H9 (cell line): ENCODE measurements at regions not wholly inside any gene's neighbourhood (a gene's known extent, or its start where the extent isn't known, plus 50 kb on each side); places are given as distances from the start of the nearest gene placed in this dataset.

Source experiments
- DNase-seq: peaks from one replicate; pipeline ENCODE4 v3.0.0-alpha.2; 2017
- H2AFZ ChIP-seq: one replicate; pipeline ENCODE4 v1.6.1; 2013; ENCODE audit warnings: mild to moderate bottlenecking, low read length, control low read depth, moderate library complexity
- H2AK5ac ChIP-seq: 2 replicates; pipeline ENCODE4 v1.6.1; 2013; ENCODE audit warnings: low read length, control low read depth, mixed read lengths; ENCODE audit not compliant: insufficient read length
- H2BK120ac ChIP-seq: one replicate; pipeline ENCODE4 v1.6.1; 2013; ENCODE audit warnings: low read depth, mild to moderate bottlenecking, low read length, control low read depth, inconsistent platforms; ENCODE audit not compliant: poor library complexity, severe bottlenecking
- H2BK12ac ChIP-seq: 2 replicates; pipeline ENCODE4 v1.6.1; 2013; ENCODE audit warnings: low read length, control low read depth, mixed read lengths, low read depth; ENCODE audit not compliant: insufficient read length
- H2BK15ac ChIP-seq: 2 replicates; pipeline ENCODE4 v1.6.1; 2013; ENCODE audit warnings: low read depth, low read length, control low read depth
- H2BK20ac ChIP-seq: one replicate; pipeline ENCODE4 v1.6.1; 2013; ENCODE audit warnings: low read depth, mild to moderate bottlenecking, low read length, control low read depth, inconsistent platforms; ENCODE audit not compliant: poor library complexity, severe bottlenecking
- H2BK5ac ChIP-seq: 2 replicates; pipeline ENCODE4 v1.6.1; 2013; ENCODE audit warnings: low read length, control low read depth, mixed read lengths; ENCODE audit not compliant: insufficient read length
- H3K14ac ChIP-seq: 2 replicates; pipeline ENCODE4 v1.6.1; 2013; ENCODE audit warnings: low read length, control low read depth; ENCODE audit not compliant: insufficient read depth
- H3K18ac ChIP-seq: 2 replicates; pipeline ENCODE4 v1.6.1; 2013; ENCODE audit warnings: low read depth, mild to moderate bottlenecking, mixed read lengths, low read length, control low read depth; ENCODE audit not compliant: insufficient read length
- H3K23ac ChIP-seq: 2 replicates; pipeline ENCODE4 v1.6.1; 2013; ENCODE audit warnings: low read length, control low read depth, mixed read lengths, low read depth; ENCODE audit not compliant: insufficient read length
- H3K23me2 ChIP-seq: 2 replicates; pipeline ENCODE4 v1.6.1; 2013; ENCODE audit warnings: low read depth, mild to moderate bottlenecking, mixed read lengths, low read length, control low read depth; ENCODE audit not compliant: insufficient read length, poor library complexity, severe bottlenecking
- H3K27ac ChIP-seq: 2 replicates; pipeline ENCODE4 v1.5.1; 2013; ENCODE audit warnings: low read length, control low read depth, mixed read lengths, low read depth; ENCODE audit not compliant: insufficient read length
- H3K27me3 ChIP-seq: 2 replicates; pipeline ENCODE4 v1.6.1; 2013; ENCODE audit warnings: low read length, control low read depth, inconsistent platforms; ENCODE audit not compliant: insufficient read depth
- H3K4ac ChIP-seq: 2 replicates; pipeline ENCODE4 v1.6.1; 2013; ENCODE audit warnings: low read depth, mild to moderate bottlenecking, control low read depth, inconsistent platforms, low read length, moderate library complexity
- H3K4me1 ChIP-seq: 2 replicates; pipeline ENCODE4 v1.6.1; 2013; ENCODE audit warnings: low read length, control low read depth, inconsistent platforms; ENCODE audit not compliant: insufficient read depth
- H3K4me2 ChIP-seq: 2 replicates; pipeline ENCODE4 v1.6.1; 2013; ENCODE audit warnings: low read length, control low read depth, mixed read lengths; ENCODE audit not compliant: insufficient read length, insufficient read depth
- H3K56ac ChIP-seq: 2 replicates; pipeline ENCODE4 v1.6.1; 2013; ENCODE audit warnings: low read depth, mild to moderate bottlenecking, mixed read lengths, low read length, control low read depth; ENCODE audit not compliant: insufficient read length
- H3K79me1 ChIP-seq: 2 replicates; pipeline ENCODE4 v1.6.1; 2013; ENCODE audit warnings: low read depth, mild to moderate bottlenecking, moderate library complexity, low read length, control low read depth, inconsistent platforms; ENCODE audit not compliant: insufficient read depth, poor library complexity, severe bottlenecking
- H3K79me2 ChIP-seq: 2 replicates; pipeline ENCODE4 v1.6.1; 2013; ENCODE audit warnings: low read length, control low read depth, inconsistent platforms; ENCODE audit not compliant: insufficient read depth
- H3K9ac ChIP-seq: 2 replicates; pipeline ENCODE4 v1.6.1; 2013; ENCODE audit warnings: low read length, control low read depth, mixed read lengths; ENCODE audit not compliant: insufficient read length; ENCODE audit errors: extremely low read depth
- H3K9me3 ChIP-seq: one replicate; pipeline ENCODE4 v1.6.1; 2013; ENCODE audit warnings: low read depth, low read length, inconsistent platforms; ENCODE audit not compliant: control insufficient read depth
- H3T11ph ChIP-seq: one replicate; pipeline ENCODE4 v1.6.1; 2013; ENCODE audit warnings: mild to moderate bottlenecking, low read length, control low read depth, inconsistent platforms
- H4K20me1 ChIP-seq: one replicate; pipeline ENCODE4 v1.6.1; 2013; ENCODE audit not compliant: control insufficient read depth, insufficient read length, insufficient read depth
- H4K5ac ChIP-seq: 2 replicates; pipeline ENCODE4 v1.6.1; 2013; ENCODE audit warnings: low read depth, mild to moderate bottlenecking, mixed read lengths, low read length, control low read depth; ENCODE audit not compliant: insufficient read length
- H4K8ac ChIP-seq: replicated peaks from 2 replicates; pipeline ENCODE4 v1.6.1; 2013; ENCODE audit warnings: low read length, control low read depth, mixed read lengths, low read depth; ENCODE audit not compliant: insufficient read length
- H4K91ac ChIP-seq: 2 replicates; pipeline ENCODE4 v1.6.1; 2013; ENCODE audit warnings: low read depth, mild to moderate bottlenecking, moderate library complexity, mixed read lengths, low read length, control low read depth; ENCODE audit not compliant: insufficient read length
- H3K27ac Mint-ChIP-seq, 3 experiments: 2 replicates in 2 of 3; 3 replicates in 1 of 3; pipeline ENCODE4 v1.8.0; 2020 to 2021; ENCODE audit warnings: mixed read lengths in 3 of 3, mild to moderate bottlenecking in 1 of 3, moderate library complexity in 1 of 3
- H3K27me3 Mint-ChIP-seq: 2 replicates; pipeline ENCODE4 v1.8.0; 2021; ENCODE audit warnings: low read depth, mild to moderate bottlenecking, moderate library complexity, mixed read lengths
- H3K36me3 Mint-ChIP-seq, 3 experiments: 2 replicates in 2 of 3; 3 replicates in 1 of 3; pipeline ENCODE4 v1.8.0; 2020 to 2021; ENCODE audit warnings: low read depth in 3 of 3, mixed read lengths in 3 of 3; ENCODE audit not compliant: insufficient read depth in 1 of 3
- H3K4me1 Mint-ChIP-seq, 2 experiments: 2 replicates each; pipeline ENCODE4 v1.8.0; 2020; ENCODE audit warnings: mixed read lengths in 2 of 2
- H3K4me3 Mint-ChIP-seq, 2 experiments: 2 replicates in 1 of 2; 3 replicates in 1 of 2; pipeline ENCODE4 v1.8.0; 2020 to 2021; ENCODE audit warnings: mild to moderate bottlenecking in 2 of 2, mixed read lengths in 2 of 2, moderate library complexity in 1 of 2
- H3K9me3 Mint-ChIP-seq, 2 experiments: 2 replicates in 1 of 2; 3 replicates in 1 of 2; pipeline ENCODE4 v1.8.0; 2020; ENCODE audit warnings: mild to moderate bottlenecking in 2 of 2, mixed read lengths in 2 of 2, moderate library complexity in 1 of 2
- WGBS: extraction: QIAGEN DNeasy Blood & Tissue Kit; methylation state at CpG from one replicate; pipeline ENCODE4 v1.1.7; 2013; ENCODE audit warnings: missing lambda C conversion rate, low lambda C conversion rate, mixed read lengths; ENCODE audit not compliant: insufficient read length; ENCODE audit errors: extremely low coverage; 5-methylcytosine and 5-hydroxymethylcytosine counted together
- TF ChIP-seq, protein P1 (sequence below): fragments of 200-600 bp; sonication (generic); conservative IDR thresholded peaks from 3 replicates; pipeline ENCODE4 v1.8.0; 2021; ENCODE audit warnings: antibody characterized with exemption, mild to moderate bottlenecking

GRCh38 chr5:23649594-23649993 lies 142.2 kb downstream of the PRDM9 start:
- Histone ChIP-seq H2BK120ac (no peak overlapping the region), H3K23ac (no peak overlapping the region), H3K56ac (no peak overlapping the region), H3K9ac (no peak overlapping the region), H2BK12ac (no peak overlapping the region), H4K20me1 (no peaks in the 10 kb centered on the region), H3K14ac (no peak overlapping the region), H3K79me2 (no peaks in the 10 kb centered on the region), H3K23me2 (no peaks in the 10 kb centered on the region), H2AFZ (no peak overlapping the region), H4K5ac (no peak overlapping the region), H3K4me2 (no peak overlapping the region), H3K27ac (no peak overlapping the region), H3K18ac (no peak overlapping the region), H2BK5ac (no peak overlapping the region), H3T11ph (no peak overlapping the region), H4K8ac (no peak overlapping the region), H3K4ac (no peak overlapping the region), H3K9me3 (no peaks in the 10 kb centered on the region), H3K27me3 (no peaks in the 10 kb centered on the region), H2BK20ac (no peak overlapping the region), H2AK5ac (no peak overlapping the region), H3K79me1 (no peaks in the 10 kb centered on the region), H4K91ac (no peak overlapping the region), H3K4me1 (no peaks in the 10 kb centered on the region), H2BK15ac (no peak overlapping the region)
- H3K4me3 Mint-ChIP-seq: no peak overlapping the region
- no peaks in the 10 kb centered on the region for H3K9me3 Mint-ChIP-seq
- no peaks in the 10 kb centered on the region for H3K36me3 Mint-ChIP-seq
- TF ChIP-seq, protein P1, sequence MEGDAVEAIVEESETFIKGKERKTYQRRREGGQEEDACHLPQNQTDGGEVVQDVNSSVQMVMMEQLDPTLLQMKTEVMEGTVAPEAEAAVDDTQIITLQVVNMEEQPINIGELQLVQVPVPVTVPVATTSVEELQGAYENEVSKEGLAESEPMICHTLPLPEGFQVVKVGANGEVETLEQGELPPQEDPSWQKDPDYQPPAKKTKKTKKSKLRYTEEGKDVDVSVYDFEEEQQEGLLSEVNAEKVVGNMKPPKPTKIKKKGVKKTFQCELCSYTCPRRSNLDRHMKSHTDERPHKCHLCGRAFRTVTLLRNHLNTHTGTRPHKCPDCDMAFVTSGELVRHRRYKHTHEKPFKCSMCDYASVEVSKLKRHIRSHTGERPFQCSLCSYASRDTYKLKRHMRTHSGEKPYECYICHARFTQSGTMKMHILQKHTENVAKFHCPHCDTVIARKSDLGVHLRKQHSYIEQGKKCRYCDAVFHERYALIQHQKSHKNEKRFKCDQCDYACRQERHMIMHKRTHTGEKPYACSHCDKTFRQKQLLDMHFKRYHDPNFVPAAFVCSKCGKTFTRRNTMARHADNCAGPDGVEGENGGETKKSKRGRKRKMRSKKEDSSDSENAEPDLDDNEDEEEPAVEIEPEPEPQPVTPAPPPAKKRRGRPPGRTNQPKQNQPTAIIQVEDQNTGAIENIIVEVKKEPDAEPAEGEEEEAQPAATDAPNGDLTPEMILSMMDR: no peak
- no peak overlapping the region for H3K27ac Mint-ChIP-seq
- WGBS: no CpG with 5 or more reads among the region's 4 CpGs
- no peaks in the 10 kb centered on the region for H3K27me3 Mint-ChIP-seq
- DNase-seq: no peak
- H3K4me1 Mint-ChIP-seq: peaks cover 1 to 2% of the 10 kb centered on the region in 2 experiments; a peak in 2 of 4 replicates
